NCI-H526 treated with DMSO at 0.1 percent for 48 hours (cell line): ENCODE measurements at regions not wholly inside any gene's neighbourhood (a gene's known extent, or its start where the extent isn't known, plus 50 kb on each side); places are given as distances from the start of the nearest gene placed in this dataset.
"Not testable (repeated sequence)": the region's sequence is repeated elsewhere in the genome, so short reads cannot be mapped to it uniquely, and the experiment has no call there.

ENCODE experiments used
- DNase-seq: peaks from one replicate; lab custom pipeline; 2025; lab: John Stamatoyannopoulos, UW

DNA sequence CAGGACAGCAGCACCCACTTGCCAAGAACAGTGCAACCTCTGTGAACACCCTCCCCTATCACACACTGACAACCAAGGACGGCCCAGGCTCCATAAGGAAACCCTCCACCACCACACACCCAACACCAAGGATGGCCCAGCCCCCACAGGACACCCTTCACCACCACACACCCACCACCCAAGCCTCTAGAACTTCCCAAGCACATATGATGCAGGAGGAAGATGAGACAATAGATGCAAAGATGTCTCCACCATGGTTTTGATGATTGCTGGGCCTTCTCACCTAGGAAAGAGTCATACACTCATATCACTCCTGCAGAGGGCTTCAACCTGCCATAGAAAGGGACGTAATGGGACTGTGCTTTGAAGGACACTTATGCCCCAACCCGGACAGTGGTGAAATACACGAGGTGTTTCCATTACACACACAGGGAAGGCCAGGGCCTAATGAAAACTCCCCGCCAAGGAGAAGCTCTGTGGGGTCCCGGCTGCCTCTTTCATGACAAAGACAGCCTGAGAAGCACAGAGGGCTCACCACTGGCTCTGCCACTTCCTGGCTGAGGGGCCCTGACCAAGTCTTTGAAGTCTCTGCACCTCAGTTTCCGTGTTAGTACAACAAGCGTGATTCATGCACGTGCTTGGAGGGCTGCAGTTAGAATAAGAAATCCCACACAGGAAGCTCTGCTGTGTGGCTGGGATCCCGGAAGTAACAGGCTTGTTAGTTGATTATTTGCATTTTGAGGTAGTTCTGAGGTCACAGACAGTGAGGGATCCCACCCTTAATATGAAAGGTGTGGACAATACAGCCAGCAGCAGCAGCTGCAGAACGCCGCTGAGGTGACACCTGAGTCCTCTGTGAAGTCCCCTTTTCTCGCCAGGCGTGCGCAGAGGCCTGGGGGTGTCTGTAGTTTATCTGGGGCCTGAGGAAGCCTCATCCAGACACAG, 61.9 kb upstream of the ATP12A start:
- DNase-seq, result peak; percentile 28

GRCh38 chr13:24619282-24619681, 60.9 kb upstream of the ATP12A start:
- DNase-seq, result no peak

- not testable (repeated sequence) for DNase-seq
Observed at GRCh38 chr13:24622481-24623148, 57.6 kb upstream of the ATP12A start.

- no peak for DNase-seq
Observed at GRCh38 chr13:24623149-24623665, 57.0 kb upstream of the ATP12A start.

DNA sequence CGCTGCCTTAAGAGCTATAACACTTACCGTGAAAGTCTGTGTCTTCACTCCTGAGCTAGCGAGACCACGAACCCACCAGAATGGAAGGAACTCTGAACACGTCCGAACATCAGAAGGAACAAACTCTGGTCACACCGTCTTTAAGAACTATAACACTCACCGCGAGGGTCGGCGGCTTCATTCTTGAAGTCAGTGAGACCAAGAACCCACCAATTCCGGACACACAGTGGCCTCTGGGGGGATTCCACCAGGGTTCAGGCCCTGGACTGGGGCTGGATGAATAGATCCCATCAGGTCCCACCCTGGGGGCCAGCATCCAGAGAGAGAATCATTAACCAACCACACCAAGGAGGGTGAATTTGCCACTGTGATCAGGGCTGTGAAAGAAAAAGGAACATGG, 55.8 kb upstream of the ATP12A start:
- no peak for DNase-seq

GRCh38 chr13:24624801-24625231, 55.4 kb upstream of the ATP12A start:
- DNase-seq, result no peak

DNA sequence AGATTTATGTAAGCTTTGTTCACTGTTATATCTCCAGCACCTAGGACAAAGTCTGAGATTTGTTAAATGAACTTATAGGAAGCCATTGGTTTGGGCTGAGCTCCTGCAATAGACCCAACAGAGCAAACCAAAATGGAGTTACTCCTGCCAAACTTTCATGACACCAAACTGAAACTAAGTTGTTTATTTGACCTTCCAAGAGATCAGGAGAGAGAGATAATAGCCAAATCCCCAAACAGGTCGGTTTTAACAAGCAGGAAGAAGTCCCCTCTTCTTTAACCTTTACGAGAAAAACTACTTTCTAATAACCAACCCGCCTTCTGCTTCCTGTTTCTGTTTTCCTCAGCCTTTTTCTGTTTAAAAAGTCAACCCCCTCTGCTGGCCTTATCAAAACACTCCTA, 54.9 kb upstream of the ATP12A start:
- DNase-seq, result no peak

DNA sequence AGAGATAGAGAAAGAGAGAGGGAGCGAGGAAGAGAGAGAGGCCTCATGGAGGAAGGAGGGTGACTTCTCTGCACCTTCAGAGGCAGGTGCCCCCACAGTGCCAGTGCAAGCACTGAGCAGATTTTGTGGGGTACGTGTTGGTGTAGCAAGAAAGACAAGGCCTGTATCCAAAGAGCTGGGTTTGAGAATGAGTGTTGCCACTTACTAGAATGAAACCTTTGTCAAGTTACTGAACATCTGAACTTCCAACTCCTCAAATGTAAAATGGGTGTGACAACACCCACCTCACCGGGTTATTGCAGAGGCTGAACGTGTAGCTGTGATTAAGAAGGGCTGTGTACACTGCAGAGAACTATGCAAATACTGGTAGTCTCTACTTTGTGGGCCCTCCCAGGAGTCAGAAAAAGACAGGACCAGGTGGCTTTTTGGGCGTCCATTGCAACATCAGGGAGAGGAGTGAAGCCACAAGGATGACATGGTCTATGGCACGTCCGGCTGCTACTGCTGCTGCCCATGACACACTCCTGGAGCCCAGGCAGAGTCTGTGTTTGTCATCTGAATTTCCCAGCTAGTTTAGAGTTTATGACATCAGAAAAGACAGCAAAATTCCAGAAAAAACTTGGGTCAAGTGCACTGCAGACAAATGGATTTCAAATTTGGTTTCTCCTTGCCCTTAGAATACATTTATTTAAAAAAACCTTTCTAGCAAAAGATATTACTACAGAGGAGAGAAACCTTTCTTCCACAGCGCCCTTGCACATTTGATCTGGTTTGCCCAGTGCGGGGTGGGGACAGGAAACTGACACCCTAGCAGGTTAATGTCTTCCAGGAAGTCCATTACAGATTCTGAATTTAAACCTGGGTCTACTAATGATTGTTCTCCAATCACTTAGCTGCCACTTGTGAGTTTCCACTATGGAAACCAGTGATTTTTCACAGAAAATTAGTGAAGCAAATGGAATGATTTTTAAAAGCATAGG, 54.0 kb upstream of the ATP12A start:
- DNase-seq, result peak; percentile 36

- peak; percentile 33 for DNase-seq
Observed at GRCh38 chr13:24627090-24627714, 53.0 kb upstream of the ATP12A start.

DNA sequence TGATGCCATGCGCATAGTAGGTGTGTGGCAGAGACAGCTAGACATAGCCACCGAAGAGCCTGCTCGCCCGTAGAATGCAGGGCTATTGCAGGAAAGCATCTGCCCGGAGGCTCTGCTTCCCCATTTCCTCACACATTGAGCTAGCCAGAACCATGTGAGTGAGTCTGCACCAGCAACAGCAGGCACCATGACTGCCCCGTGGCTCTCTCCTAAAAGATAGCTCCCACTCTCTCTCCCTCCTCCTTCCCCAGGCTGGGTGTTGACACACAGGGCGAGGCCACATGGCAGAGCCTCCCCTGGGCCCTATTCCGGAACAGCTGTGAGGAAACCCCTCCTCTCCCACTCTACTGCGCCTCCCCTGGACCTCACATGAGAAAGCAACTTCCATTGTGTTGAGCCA, 52.3 kb upstream of the ATP12A start:
- DNase-seq, result peak; percentile 12

GRCh38 chr13:24629320-24629719, 50.9 kb upstream of the ATP12A start:
- no peak for DNase-seq

DNA sequence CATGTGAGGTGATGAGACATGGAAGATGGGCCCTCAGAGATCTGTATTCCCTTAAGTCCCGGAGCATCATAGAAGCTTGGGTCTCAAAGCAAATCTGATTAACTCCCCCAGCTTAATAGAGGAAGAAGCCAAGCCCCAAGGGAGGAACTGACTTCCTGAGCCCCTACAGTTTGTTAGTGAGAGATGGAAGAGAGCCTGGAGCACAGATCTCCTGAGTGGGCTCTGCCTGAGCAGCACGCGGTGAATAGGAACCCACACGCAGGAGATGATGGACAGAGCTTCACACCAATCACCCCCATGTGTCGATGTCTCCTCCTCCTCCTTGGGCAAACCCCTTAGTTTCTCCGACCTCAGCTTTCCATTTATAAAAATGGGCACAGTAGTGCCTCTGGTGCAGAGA, 50.1 kb upstream of the ATP12A start:
- DNase-seq, result no peak
